ENCODE measurements at regions not wholly inside any gene's neighbourhood (a gene's known extent, or its start where the extent isn't known, plus 50 kb on each side); places are given as distances from the start of the nearest gene placed in this dataset.

DNA sequence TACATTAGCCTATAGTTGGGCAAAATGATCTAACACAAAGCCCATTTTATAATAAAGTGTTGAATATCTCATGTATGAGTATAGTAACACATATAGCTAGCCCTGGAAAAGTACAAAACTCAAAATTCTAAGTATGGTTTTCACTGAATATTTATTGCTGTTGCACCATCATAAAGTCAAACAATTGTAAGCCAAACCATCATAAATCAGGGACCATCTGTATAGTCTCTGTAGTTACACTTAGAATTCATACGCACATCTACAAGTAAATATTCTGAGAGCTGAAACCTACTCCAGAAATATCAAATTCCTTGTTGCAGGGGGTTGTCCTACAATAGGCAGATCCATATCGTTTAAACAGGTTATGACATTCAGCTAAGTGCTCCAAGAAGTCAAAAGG is 817.3 kb downstream of the BCKDHB start:
- TF ChIP-seq, protein P1, sequence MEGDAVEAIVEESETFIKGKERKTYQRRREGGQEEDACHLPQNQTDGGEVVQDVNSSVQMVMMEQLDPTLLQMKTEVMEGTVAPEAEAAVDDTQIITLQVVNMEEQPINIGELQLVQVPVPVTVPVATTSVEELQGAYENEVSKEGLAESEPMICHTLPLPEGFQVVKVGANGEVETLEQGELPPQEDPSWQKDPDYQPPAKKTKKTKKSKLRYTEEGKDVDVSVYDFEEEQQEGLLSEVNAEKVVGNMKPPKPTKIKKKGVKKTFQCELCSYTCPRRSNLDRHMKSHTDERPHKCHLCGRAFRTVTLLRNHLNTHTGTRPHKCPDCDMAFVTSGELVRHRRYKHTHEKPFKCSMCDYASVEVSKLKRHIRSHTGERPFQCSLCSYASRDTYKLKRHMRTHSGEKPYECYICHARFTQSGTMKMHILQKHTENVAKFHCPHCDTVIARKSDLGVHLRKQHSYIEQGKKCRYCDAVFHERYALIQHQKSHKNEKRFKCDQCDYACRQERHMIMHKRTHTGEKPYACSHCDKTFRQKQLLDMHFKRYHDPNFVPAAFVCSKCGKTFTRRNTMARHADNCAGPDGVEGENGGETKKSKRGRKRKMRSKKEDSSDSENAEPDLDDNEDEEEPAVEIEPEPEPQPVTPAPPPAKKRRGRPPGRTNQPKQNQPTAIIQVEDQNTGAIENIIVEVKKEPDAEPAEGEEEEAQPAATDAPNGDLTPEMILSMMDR (IDR thresholded peaks at IDR 0.05; ENCODE audit: poor library complexity, severe bottlenecking), result no peak
- TF ChIP-seq POLR2AphosphoS5 (IDR thresholded peaks at IDR 0.05) (no peak), EZH2 (IDR thresholded peaks at IDR 0.05; ENCODE audit: borderline replicate concordance, insufficient read depth, low read length, poor library complexity, severe bottlenecking) (no peak), TAF1 (IDR thresholded peaks at IDR 0.05; ENCODE audit: low read depth) (no peak), EP300 (conservative IDR thresholded peaks at IDR 0.05; ENCODE audit: poor library complexity, severe bottlenecking) (no peak), SMC3 (conservative IDR thresholded peaks at IDR 0.05; ENCODE audit: poor library complexity) (no peak), RAD21 (conservative IDR thresholded peaks at IDR 0.05) (no peak), MXI1 (conservative IDR thresholded peaks at IDR 0.05; ENCODE audit: poor library complexity, severe bottlenecking) (no peak)
- TF ChIP-seq, protein P2, sequence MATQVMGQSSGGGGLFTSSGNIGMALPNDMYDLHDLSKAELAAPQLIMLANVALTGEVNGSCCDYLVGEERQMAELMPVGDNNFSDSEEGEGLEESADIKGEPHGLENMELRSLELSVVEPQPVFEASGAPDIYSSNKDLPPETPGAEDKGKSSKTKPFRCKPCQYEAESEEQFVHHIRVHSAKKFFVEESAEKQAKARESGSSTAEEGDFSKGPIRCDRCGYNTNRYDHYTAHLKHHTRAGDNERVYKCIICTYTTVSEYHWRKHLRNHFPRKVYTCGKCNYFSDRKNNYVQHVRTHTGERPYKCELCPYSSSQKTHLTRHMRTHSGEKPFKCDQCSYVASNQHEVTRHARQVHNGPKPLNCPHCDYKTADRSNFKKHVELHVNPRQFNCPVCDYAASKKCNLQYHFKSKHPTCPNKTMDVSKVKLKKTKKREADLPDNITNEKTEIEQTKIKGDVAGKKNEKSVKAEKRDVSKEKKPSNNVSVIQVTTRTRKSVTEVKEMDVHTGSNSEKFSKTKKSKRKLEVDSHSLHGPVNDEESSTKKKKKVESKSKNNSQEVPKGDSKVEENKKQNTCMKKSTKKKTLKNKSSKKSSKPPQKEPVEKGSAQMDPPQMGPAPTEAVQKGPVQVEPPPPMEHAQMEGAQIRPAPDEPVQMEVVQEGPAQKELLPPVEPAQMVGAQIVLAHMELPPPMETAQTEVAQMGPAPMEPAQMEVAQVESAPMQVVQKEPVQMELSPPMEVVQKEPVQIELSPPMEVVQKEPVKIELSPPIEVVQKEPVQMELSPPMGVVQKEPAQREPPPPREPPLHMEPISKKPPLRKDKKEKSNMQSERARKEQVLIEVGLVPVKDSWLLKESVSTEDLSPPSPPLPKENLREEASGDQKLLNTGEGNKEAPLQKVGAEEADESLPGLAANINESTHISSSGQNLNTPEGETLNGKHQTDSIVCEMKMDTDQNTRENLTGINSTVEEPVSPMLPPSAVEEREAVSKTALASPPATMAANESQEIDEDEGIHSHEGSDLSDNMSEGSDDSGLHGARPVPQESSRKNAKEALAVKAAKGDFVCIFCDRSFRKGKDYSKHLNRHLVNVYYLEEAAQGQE (IDR thresholded peaks at IDR 0.05; ENCODE audit: borderline replicate concordance), result no peak
